Activated T-helper 1 cell treated with anti-CD3 and anti-CD28 coated beads, Interleukin-12 subunit alpha, Interleukin-12 subunit beta, Interleukin-2, Interleukin-4 antibody, amounts not matched to agents 30 ng/mL and 10 ng/mL and 1 ng/mL, durations not matched to agents 14 hours and 24 hours and 36 hours (primary cell): ENCODE measurements at regions not wholly inside any gene's neighbourhood (a gene's known extent, or its start where the extent isn't known, plus 50 kb on each side); places are given as distances from the start of the nearest gene placed in this dataset.

Experiments used
- DNase-seq: peaks from one replicate; pipeline ENCODE4 v3.0.0; 2021; ENCODE audit warnings: low spot score
- H3K27ac Mint-ChIP-seq: one replicate; pipeline ENCODE4 v1.8.0; 2021; ENCODE audit warnings: mild to moderate bottlenecking, mixed read lengths
- H3K27me3 Mint-ChIP-seq: one replicate; pipeline ENCODE4 v1.8.0; 2022; ENCODE audit warnings: mild to moderate bottlenecking, moderate library complexity, mixed read lengths; ENCODE audit not compliant: insufficient read depth
- H3K36me3 Mint-ChIP-seq: one replicate; pipeline ENCODE4 v1.8.0; 2021; ENCODE audit warnings: low read depth, mixed read lengths
- H3K4me1 Mint-ChIP-seq: one replicate; pipeline ENCODE4 v1.8.0; 2021; ENCODE audit warnings: low read depth, mixed read lengths
- H3K4me3 Mint-ChIP-seq: one replicate; pipeline ENCODE4 v1.8.0; 2021; ENCODE audit warnings: mild to moderate bottlenecking, moderate library complexity, mixed read lengths
- H3K9me3 Mint-ChIP-seq: one replicate; pipeline ENCODE4 v1.8.0; 2021; ENCODE audit warnings: mixed read lengths
- intact Hi-C: fragments of 100-400 bp; cut with micrococcal nuclease; formaldehyde crosslinking; loops from one replicate; pipeline ENCODE4 v1.15.1; 2024

GRCh38 chr5:104199771-104200170, 637.2 kb upstream of the NUDT12 start:
- peaks cover 6% of the 10 kb centered on the region for H3K9me3 Mint-ChIP-seq
- no peak for DNase-seq
- no peaks in the 10 kb centered on the region for H3K4me1 Mint-ChIP-seq
- intact Hi-C loops = no loop called here
- H3K27ac Mint-ChIP-seq = no peak overlapping the region
- no peaks in the 10 kb centered on the region for H3K36me3 Mint-ChIP-seq
- H3K4me3 Mint-ChIP-seq = no peak overlapping the region
- H3K27me3 Mint-ChIP-seq = no peaks in the 10 kb centered on the region

GRCh38 chr5:104198156-104198555, 635.6 kb upstream of the NUDT12 start:
- no peak overlapping the region for H3K27ac Mint-ChIP-seq
- H3K4me3 Mint-ChIP-seq = no peak overlapping the region
- peaks cover 6% of the 10 kb centered on the region for H3K9me3 Mint-ChIP-seq
- DNase-seq = no peak
- H3K27me3 Mint-ChIP-seq = no peaks in the 10 kb centered on the region
- intact Hi-C loops = no loop called here
- no peaks in the 10 kb centered on the region for H3K4me1 Mint-ChIP-seq
- no peaks in the 10 kb centered on the region for H3K36me3 Mint-ChIP-seq

GRCh38 chr5:104189909-104190308, 627.3 kb upstream of the NUDT12 start:
- Mint-ChIP-seq H3K27ac (no peak overlapping the region), H3K36me3 (no peaks in the 10 kb centered on the region), H3K4me1 (no peaks in the 10 kb centered on the region), H3K4me3 (no peak overlapping the region), H3K9me3 (peaks cover 24% of the 10 kb centered on the region), H3K27me3 (no peaks in the 10 kb centered on the region)
- intact Hi-C loops = loop anchor here (5.0 kb wide), 1 partner anchor 207 kb away; no protein-coding TSS in a partner anchor
- no peak for DNase-seq

GRCh38 chr5:104189031-104189430, 626.4 kb upstream of the NUDT12 start:
- Mint-ChIP-seq H3K27me3 (no peaks in the 10 kb centered on the region), H3K9me3 (peaks cover 24% of the 10 kb centered on the region), H3K27ac (no peak overlapping the region), H3K4me1 (no peaks in the 10 kb centered on the region), H3K4me3 (no peak overlapping the region), H3K36me3 (no peaks in the 10 kb centered on the region)
- no peak for DNase-seq
- intact Hi-C loops = no loop called here

GRCh38 chr5:104187656-104188055, 625.1 kb upstream of the NUDT12 start:
- Mint-ChIP-seq H3K27ac (no peak overlapping the region), H3K4me1 (no peaks in the 10 kb centered on the region), H3K36me3 (no peaks in the 10 kb centered on the region), H3K4me3 (no peak overlapping the region), H3K9me3 (peaks cover 24% of the 10 kb centered on the region), H3K27me3 (no peaks in the 10 kb centered on the region)
- intact Hi-C loops = no loop called here
- no peak for DNase-seq

DNA sequence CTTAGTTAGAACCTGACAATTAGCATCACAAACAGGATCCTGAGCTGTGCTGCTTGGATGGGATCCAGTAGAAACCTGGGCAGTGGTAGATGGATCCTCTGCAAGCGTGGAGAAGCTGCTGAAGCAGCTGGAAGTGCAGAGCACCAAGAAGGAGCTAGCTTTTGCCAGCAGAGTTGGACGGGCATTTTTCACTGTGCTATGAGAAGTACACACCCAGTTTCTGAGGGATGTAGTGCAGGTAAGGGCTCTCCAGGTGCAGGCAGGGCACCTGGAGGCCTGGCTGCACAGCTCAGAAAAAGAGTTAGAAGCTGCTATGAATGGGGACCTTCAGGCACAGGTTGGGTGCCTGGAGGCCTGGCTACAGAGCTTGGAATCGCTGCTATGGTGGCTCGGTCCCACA, 623.9 kb upstream of the NUDT12 start:
- intact Hi-C loops = no loop called here
- H3K27ac Mint-ChIP-seq = no peak overlapping the region
- no peaks in the 10 kb centered on the region for H3K36me3 Mint-ChIP-seq
- H3K27me3 Mint-ChIP-seq = no peaks in the 10 kb centered on the region
- no peaks in the 10 kb centered on the region for H3K4me1 Mint-ChIP-seq
- no peak overlapping the region for H3K4me3 Mint-ChIP-seq
- H3K9me3 Mint-ChIP-seq = peaks cover 24% of the 10 kb centered on the region
- no peak for DNase-seq

DNA sequence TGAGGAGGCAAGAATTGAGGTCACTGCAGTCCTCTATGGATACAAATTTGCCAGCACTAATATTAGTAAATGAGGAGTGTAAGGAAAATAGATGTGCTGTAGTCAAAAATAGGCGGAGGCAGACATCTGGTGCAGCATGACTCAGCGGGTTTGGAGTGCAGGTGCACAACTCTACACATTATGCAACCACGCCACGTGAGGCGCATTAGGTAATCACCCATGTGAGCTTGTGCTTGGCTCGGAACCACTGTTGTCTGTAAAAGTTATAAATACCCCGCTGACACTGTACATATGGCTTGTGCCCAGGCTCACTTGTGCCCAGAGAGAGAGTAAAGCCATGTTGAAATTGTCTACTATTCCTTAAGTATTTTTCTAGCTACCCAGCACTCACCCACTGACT, 623.5 kb upstream of the NUDT12 start:
- H3K9me3 Mint-ChIP-seq = peaks cover 24% of the 10 kb centered on the region
- intact Hi-C loops = no loop called here

GRCh38 chr5:104184264-104184663, 621.7 kb upstream of the NUDT12 start:
- H3K9me3 Mint-ChIP-seq = peaks cover 35% of the 10 kb centered on the region
- DNase-seq = no peak
- H3K27ac Mint-ChIP-seq = no peak overlapping the region
- no peak overlapping the region for H3K4me3 Mint-ChIP-seq
- H3K36me3 Mint-ChIP-seq = no peaks in the 10 kb centered on the region
- H3K4me1 Mint-ChIP-seq = no peaks in the 10 kb centered on the region
- intact Hi-C loops = no loop called here
- no peaks in the 10 kb centered on the region for H3K27me3 Mint-ChIP-seq

More for the DNA sequence above, 623.5 kb upstream of the NUDT12 start:
- Mint-ChIP-seq H3K4me1 (no peaks in the 10 kb centered on the region), H3K27ac (no peak overlapping the region), H3K4me3 (no peak overlapping the region), H3K27me3 (no peaks in the 10 kb centered on the region), H3K36me3 (no peaks in the 10 kb centered on the region)
- DNase-seq = no peak

- no peak for DNase-seq
- Mint-ChIP-seq H3K36me3 (no peaks in the 10 kb centered on the region), H3K27me3 (no peaks in the 10 kb centered on the region), H3K9me3 (peaks cover 15% of the 10 kb centered on the region), H3K27ac (no peak overlapping the region), H3K4me3 (no peak overlapping the region), H3K4me1 (no peaks in the 10 kb centered on the region)
- intact Hi-C loops = loop anchor here (2.0 kb wide), 1 partner anchor 596 kb away; no protein-coding TSS in a partner anchor
Observed at GRCh38 chr5:104178829-104179456, 616.4 kb upstream of the NUDT12 start.

DNA sequence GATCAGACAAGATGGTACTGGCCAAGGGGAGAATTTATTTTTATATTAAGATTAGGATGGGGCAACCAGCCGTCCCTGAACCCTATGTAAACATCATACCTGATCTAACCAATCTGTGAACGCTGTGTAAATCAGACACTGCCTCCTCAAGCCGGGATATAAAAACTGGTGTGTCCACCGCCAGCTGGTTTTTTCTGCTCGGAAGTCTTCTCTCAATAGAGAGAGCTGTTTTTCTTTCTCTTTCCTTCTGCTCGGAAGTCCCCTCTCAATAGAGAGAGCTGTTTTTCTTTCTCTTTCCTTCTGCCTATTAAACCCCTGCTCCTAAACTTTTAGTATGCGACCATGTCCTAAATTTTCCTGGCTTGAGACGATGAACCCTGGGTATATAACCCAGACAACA, 615.5 kb upstream of the NUDT12 start:
- Mint-ChIP-seq H3K36me3 (no peaks in the 10 kb centered on the region), H3K4me3 (no peak overlapping the region), H3K9me3 (peaks cover 15% of the 10 kb centered on the region), H3K27ac (no peak overlapping the region), H3K27me3 (no peaks in the 10 kb centered on the region), H3K4me1 (no peaks in the 10 kb centered on the region)
- intact Hi-C loops = loop anchor here (2.0 kb wide), 1 partner anchor 595 kb away; no protein-coding TSS in a partner anchor
- no peak for DNase-seq

- intact Hi-C loops = loop anchor here (2.0 kb wide), 1 partner anchor 595 kb away; no protein-coding TSS in a partner anchor
- H3K4me1 Mint-ChIP-seq = no peaks in the 10 kb centered on the region
- no peak overlapping the region for H3K4me3 Mint-ChIP-seq
- H3K27me3 Mint-ChIP-seq = no peaks in the 10 kb centered on the region
- H3K27ac Mint-ChIP-seq = no peak overlapping the region
- H3K9me3 Mint-ChIP-seq = peaks cover 15% of the 10 kb centered on the region
- no peak for DNase-seq
- no peaks in the 10 kb centered on the region for H3K36me3 Mint-ChIP-seq
Observed at GRCh38 chr5:104177651-104178050, 615.1 kb upstream of the NUDT12 start.

GRCh38 chr5:104172976-104173375, 610.4 kb upstream of the NUDT12 start:
- Mint-ChIP-seq H3K4me3 (no peak overlapping the region), H3K27ac (no peak overlapping the region), H3K27me3 (no peaks in the 10 kb centered on the region), H3K9me3 (no peaks in the 10 kb centered on the region), H3K4me1 (no peaks in the 10 kb centered on the region), H3K36me3 (no peaks in the 10 kb centered on the region)
- intact Hi-C loops = no loop called here
- no peak for DNase-seq

DNA sequence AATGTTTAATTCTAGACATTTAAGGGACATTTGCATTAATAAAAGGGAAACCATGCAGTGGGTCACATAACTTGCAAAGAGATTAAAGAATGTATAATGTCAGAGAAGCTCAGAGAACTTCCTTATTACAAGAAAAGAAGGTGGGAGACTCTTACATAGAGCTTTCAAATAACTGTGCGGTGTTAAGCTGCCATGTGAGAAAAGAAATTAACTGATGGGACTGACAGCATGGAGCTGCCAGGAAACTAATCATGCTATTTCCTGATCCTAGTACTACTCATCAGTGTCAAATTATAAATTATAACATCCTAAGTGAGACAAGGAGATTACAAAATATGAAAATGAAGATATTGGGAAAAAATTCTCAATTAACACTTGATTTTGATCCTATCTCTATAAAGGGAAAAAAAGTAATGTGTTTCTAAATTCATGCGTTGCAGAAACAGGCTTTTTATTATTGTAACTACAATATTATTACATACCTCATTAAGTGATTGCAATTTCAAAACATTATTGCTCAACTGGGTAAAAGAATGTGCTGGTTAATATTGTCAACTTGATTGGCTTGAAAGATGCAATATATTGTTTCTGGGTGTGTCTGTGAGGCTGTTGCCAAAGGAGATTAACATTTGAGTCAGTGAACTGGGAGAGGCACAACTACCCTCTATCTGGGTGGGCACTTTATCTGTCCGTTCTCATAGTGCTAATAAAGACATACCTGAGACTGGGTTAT, 609.5 kb upstream of the NUDT12 start:
- Mint-ChIP-seq H3K4me1 (no peaks in the 10 kb centered on the region), H3K27me3 (no peaks in the 10 kb centered on the region), H3K9me3 (no peaks in the 10 kb centered on the region), H3K36me3 (no peaks in the 10 kb centered on the region), H3K27ac (no peak overlapping the region), H3K4me3 (no peak overlapping the region)
- DNase-seq = no peak
- intact Hi-C loops = no loop called here
